Mesenchymal stem cell (in vitro differentiated cells and primary cell): ENCODE measurements at regions not wholly inside any gene's neighbourhood (a gene's known extent, or its start where the extent isn't known, plus 50 kb on each side); places are given as distances from the start of the nearest gene placed in this dataset.

ENCODE experiments used
- DNase-seq: peaks from one replicate; pipeline ENCODE4 v3.0.0-alpha.2; 2013
- H2AFZ ChIP-seq: one replicate; pipeline ENCODE4 v1.6.1; 2013; ENCODE audit warnings: low read depth, mild to moderate bottlenecking, control low read depth, inconsistent platforms, low read length, moderate library complexity
- H2AK5ac ChIP-seq: 2 replicates; pipeline ENCODE4 v1.6.1; 2013; ENCODE audit warnings: low read length, moderate library complexity, mild to moderate bottlenecking, inconsistent platforms; ENCODE audit not compliant: severe bottlenecking
- H2BK120ac ChIP-seq: one replicate; pipeline ENCODE4 v1.6.1; 2013; ENCODE audit warnings: low read depth, mild to moderate bottlenecking, inconsistent platforms, low read length, moderate library complexity
- H2BK12ac ChIP-seq, 2 experiments: one replicate each; pipeline ENCODE4 v1.6.1; 2013; ENCODE audit warnings: inconsistent platforms in 2 of 2, low read length in 2 of 2, mild to moderate bottlenecking in 2 of 2, moderate library complexity in 2 of 2, control low read depth in 1 of 2
- H2BK15ac ChIP-seq: one replicate; pipeline ENCODE4 v1.6.1; 2013; ENCODE audit warnings: mild to moderate bottlenecking, low read depth, inconsistent platforms; ENCODE audit not compliant: poor library complexity, severe bottlenecking
- H2BK5ac ChIP-seq: 2 replicates; pipeline ENCODE4 v1.6.1; 2013; ENCODE audit warnings: low read depth, mild to moderate bottlenecking, low read length, control low read depth, inconsistent platforms; ENCODE audit not compliant: poor library complexity, severe bottlenecking
- H3K14ac ChIP-seq, 2 experiments: one replicate each; pipeline ENCODE4 v1.6.1; 2013; ENCODE audit warnings: inconsistent platforms in 2 of 2, low read length in 2 of 2, control low read depth in 1 of 2, mild to moderate bottlenecking in 1 of 2, moderate library complexity in 1 of 2
- H3K18ac ChIP-seq, 2 experiments: one replicate each; pipeline ENCODE4 v1.6.1; 2013; ENCODE audit warnings: inconsistent platforms in 2 of 2, low read length in 2 of 2, control low read depth in 1 of 2, low read depth in 1 of 2, mild to moderate bottlenecking in 1 of 2
- H3K23ac ChIP-seq, 2 experiments: one replicate each; pipeline ENCODE4 v1.6.1; 2013; ENCODE audit warnings: inconsistent platforms in 2 of 2, low read length in 2 of 2, mild to moderate bottlenecking in 2 of 2, moderate library complexity in 2 of 2, control low read depth in 1 of 2
- H3K27ac ChIP-seq: 2 replicates; pipeline ENCODE4 v1.5.1; 2013; ENCODE audit warnings: mild to moderate bottlenecking, moderate library complexity, low read length, control low read depth, inconsistent platforms; ENCODE audit not compliant: poor library complexity, severe bottlenecking
- H3K27me3 ChIP-seq, 2 experiments: 2 replicates each; pipeline versions ENCODE4 v1.6.1 to v1.7.0; 2013; ENCODE audit warnings: low read length in 2 of 2, mild to moderate bottlenecking in 2 of 2, moderate library complexity in 2 of 2, control low read depth in 1 of 2, inconsistent platforms in 1 of 2; ENCODE audit not compliant: control insufficient read depth in 1 of 2, insufficient read depth in 1 of 2
- H3K36me3 ChIP-seq, 2 experiments: 2 replicates each; pipeline versions ENCODE4 v1.6.1 to v1.7.0; 2013; ENCODE audit warnings: low read length in 2 of 2, control low read depth in 1 of 2, inconsistent platforms in 1 of 2, low read depth in 1 of 2, mild to moderate bottlenecking in 1 of 2; ENCODE audit not compliant: insufficient read depth in 2 of 2, control insufficient read depth in 1 of 2
- H3K4ac ChIP-seq, 2 experiments: one replicate each; pipeline ENCODE4 v1.6.1; 2013; ENCODE audit warnings: inconsistent platforms in 2 of 2, low read length in 2 of 2, mild to moderate bottlenecking in 2 of 2, moderate library complexity in 2 of 2, control low read depth in 1 of 2, low read depth in 1 of 2
- H3K4me1 ChIP-seq: 2 replicates; pipeline ENCODE4 v1.6.1; 2013; ENCODE audit warnings: low read depth, low read length, control low read depth; ENCODE audit not compliant: control insufficient read depth, insufficient read depth
- H3K4me2 ChIP-seq: 2 replicates; pipeline ENCODE4 v1.6.1; 2013; ENCODE audit warnings: low read length, mild to moderate bottlenecking, inconsistent platforms; ENCODE audit not compliant: poor library complexity, severe bottlenecking
- H3K4me3 ChIP-seq, 2 experiments: 2 replicates each; pipeline versions ENCODE4 v1.5.1 to v1.7.0; 2013; ENCODE audit warnings: low read length in 2 of 2, mild to moderate bottlenecking in 2 of 2, control low read depth in 1 of 2, low read depth in 1 of 2; ENCODE audit not compliant: insufficient read depth in 1 of 2
- H3K79me1 ChIP-seq: replicated peaks from 2 replicates; pipeline ENCODE4 v1.6.1; 2013; ENCODE audit warnings: mild to moderate bottlenecking, control low read depth, low read length, inconsistent platforms; ENCODE audit not compliant: poor library complexity, severe bottlenecking
- H3K9ac ChIP-seq: 2 replicates; pipeline ENCODE4 v1.7.0; 2013; ENCODE audit warnings: mild to moderate bottlenecking, low read length, moderate library complexity
- H3K9me3 ChIP-seq: 2 replicates; pipeline ENCODE4 v1.7.0; 2013; ENCODE audit warnings: mild to moderate bottlenecking, low read length; ENCODE audit not compliant: control insufficient read depth
- H4K8ac ChIP-seq: one replicate; pipeline ENCODE4 v1.6.1; 2013; ENCODE audit warnings: inconsistent platforms, mild to moderate bottlenecking, low read length, moderate library complexity
- H4K91ac ChIP-seq: one replicate; pipeline ENCODE4 v1.6.1; 2013; ENCODE audit warnings: mild to moderate bottlenecking, low read length, inconsistent platforms
- WGBS: methylation state at CpG from one replicate; pipeline ENCODE4 v1.1.7; 2013; ENCODE audit warnings: mixed read lengths; 5-methylcytosine and 5-hydroxymethylcytosine counted together

GRCh38 chr2:144054911-144055310, 465.0 kb downstream of the ZEB2 start:
- no peaks in the 10 kb centered on the region for H3K4me1 ChIP-seq
- no peak for DNase-seq
- no peak overlapping the region for H3K18ac ChIP-seq
- H3K4me2 ChIP-seq = no peak overlapping the region
- no peak overlapping the region for H3K4ac ChIP-seq
- H2BK5ac ChIP-seq = no peak overlapping the region
- H3K79me1 ChIP-seq = no peaks in the 10 kb centered on the region
- no peaks in the 10 kb centered on the region for H3K36me3 ChIP-seq
- no peak overlapping the region for H2AK5ac ChIP-seq
- no peak overlapping the region for H3K23ac ChIP-seq
- no peak overlapping the region for H4K91ac ChIP-seq
- H2BK120ac ChIP-seq = no peak overlapping the region
- no peak overlapping the region for H2BK12ac ChIP-seq
- no peak overlapping the region for H3K27ac ChIP-seq
- no peak overlapping the region for H2AFZ ChIP-seq
- WGBS = 100% methylated on average over 1 of the region's 1 CpG
- no peak overlapping the region for H2BK15ac ChIP-seq
- no peak overlapping the region for H3K9ac ChIP-seq
- H3K9me3 ChIP-seq = no peaks in the 10 kb centered on the region
- H3K14ac ChIP-seq = no peak overlapping the region
- H4K8ac ChIP-seq = no peak overlapping the region
- no peak overlapping the region for H3K4me3 ChIP-seq
- H3K27me3 ChIP-seq = no peaks in the 10 kb centered on the region

- DNase-seq = no peak
- Histone ChIP-seq H2BK120ac (no peak overlapping the region), H3K14ac (no peak overlapping the region), H3K4me1 (no peaks in the 10 kb centered on the region), H3K9ac (no peak overlapping the region), H3K27me3 (no peaks in the 10 kb centered on the region), H3K4ac (no peak overlapping the region), H2AFZ (no peak overlapping the region), H4K8ac (no peak overlapping the region), H3K18ac (no peak overlapping the region), H3K27ac (no peak overlapping the region), H3K36me3 (no peaks in the 10 kb centered on the region), H3K23ac (no peak overlapping the region), H3K79me1 (no peaks in the 10 kb centered on the region), H2BK12ac (no peak overlapping the region), H4K91ac (no peak overlapping the region), H2BK5ac (no peak overlapping the region), H2BK15ac (no peak overlapping the region), H3K9me3 (no peaks in the 10 kb centered on the region), H3K4me2 (no peak overlapping the region), H3K4me3 (no peak overlapping the region), H2AK5ac (no peak overlapping the region)
- 96% methylated on average over 4 of the region's 4 CpGs for WGBS
Observed at GRCh38 chr2:144052083-144052482, 467.8 kb downstream of the ZEB2 start.

- H3K4ac ChIP-seq = no peak overlapping the region
- H3K9ac ChIP-seq = no peak overlapping the region
- no peak overlapping the region for H2AK5ac ChIP-seq
- no peaks in the 10 kb centered on the region for H3K36me3 ChIP-seq
- no peaks in the 10 kb centered on the region for H3K4me1 ChIP-seq
- H3K79me1 ChIP-seq = no peaks in the 10 kb centered on the region
- no peak overlapping the region for H2BK5ac ChIP-seq
- no CpG with 5 or more reads among the region's 3 CpGs for WGBS
- no peak overlapping the region for H3K23ac ChIP-seq
- no peak overlapping the region for H3K27ac ChIP-seq
- H4K91ac ChIP-seq = no peak overlapping the region
- H2BK12ac ChIP-seq = no peak overlapping the region
- H3K14ac ChIP-seq = no peak overlapping the region
- H3K27me3 ChIP-seq = no peaks in the 10 kb centered on the region
- H2BK120ac ChIP-seq = no peak overlapping the region
- H3K4me2 ChIP-seq = no peak overlapping the region
- H3K9me3 ChIP-seq = no peaks in the 10 kb centered on the region
- H2AFZ ChIP-seq = no peak overlapping the region
- no peak overlapping the region for H2BK15ac ChIP-seq
- H3K18ac ChIP-seq = no peak overlapping the region
- no peak for DNase-seq
- no peak overlapping the region for H4K8ac ChIP-seq
- no peak overlapping the region for H3K4me3 ChIP-seq
Observed at GRCh38 chr2:144049137-144049536, 470.8 kb downstream of the ZEB2 start.

GRCh38 chr2:144048631-144049060, 471.3 kb downstream of the ZEB2 start:
- no peak for DNase-seq

More at GRCh38 chr2:144048631-144049060, 471.3 kb downstream of the ZEB2 start:
- Histone ChIP-seq H2BK120ac (no peak overlapping the region), H2BK12ac (no peak overlapping the region), H3K23ac (no peak overlapping the region), H2AFZ (no peak overlapping the region), H3K27ac (no peak overlapping the region), H2BK5ac (no peak overlapping the region), H3K36me3 (no peaks in the 10 kb centered on the region), H4K8ac (no peak overlapping the region), H3K79me1 (no peaks in the 10 kb centered on the region), H3K4ac (no peak overlapping the region), H3K14ac (no peak overlapping the region), H3K9me3 (no peaks in the 10 kb centered on the region), H3K27me3 (no peaks in the 10 kb centered on the region), H3K18ac (no peak overlapping the region), H3K9ac (no peak overlapping the region), H2BK15ac (no peak overlapping the region), H3K4me3 (no peak overlapping the region), H3K4me1 (no peaks in the 10 kb centered on the region), H3K4me2 (no peak overlapping the region), H4K91ac (no peak overlapping the region), H2AK5ac (no peak overlapping the region)
- 96% methylated on average over 2 of the region's 4 CpGs for WGBS
